BE2C (cell line): ENCODE measurements at regions not wholly inside any gene's neighbourhood (a gene's known extent, or its start where the extent isn't known, plus 50 kb on each side); places are given as distances from the start of the nearest gene placed in this dataset.
A peak's percentile ranks its signal among the peaks of the same experiment; 100 is the strongest.

Experiments
- DNase-seq: peaks from one replicate; pipeline ENCODE4 v3.0.0-alpha.2; 2020
- H3K27me3 ChIP-seq: fragments of 250-450 bp; sonication (Bioruptor Pico); 2 replicates; pipeline ENCODE4 v1.5.1; 2020; ENCODE audit warnings: mild to moderate bottlenecking
- H3K36me3 ChIP-seq: fragments of 250-450 bp; sonication (Bioruptor Pico); 2 replicates; pipeline ENCODE4 v1.5.1; 2020; ENCODE audit warnings: mild to moderate bottlenecking
- H3K4me1 ChIP-seq: fragments of 250-450 bp; sonication (Bioruptor Pico); 2 replicates; pipeline ENCODE4 v1.5.1; 2020
- H3K4me3 ChIP-seq: 2 replicates; pipeline ENCODE4 v1.5.1; 2011; ENCODE audit warnings: low read depth, low read length
- H3K9me3 ChIP-seq: fragments of 250-450 bp; sonication (Bioruptor Pico); 2 replicates; pipeline ENCODE4 v1.5.1; 2020
- CTCF ChIP-seq: IDR thresholded peaks from 2 replicates; pipeline ENCODE4 v1.5.1; 2012; ENCODE audit warnings: mild to moderate bottlenecking, low read depth, low read length

- Histone ChIP-seq H3K4me1 (no peaks in the 10 kb centered on the region), H3K27me3 (no peaks in the 10 kb centered on the region; the same call in 1 of the 2 replicates), H3K4me3 (no peak overlapping the region), H3K9me3 (no peaks in the 10 kb centered on the region), H3K36me3 (no peaks in the 10 kb centered on the region)
- peak; percentile 51 for DNase-seq
- TF ChIP-seq CTCF: peak; percentile 77
Observed at GRCh38 chr14:45526715-45527549, 273.9 kb upstream of the MIS18BP1 start.

GRCh38 chr14:45519766-45520165, 266.8 kb upstream of the MIS18BP1 start:
- no peaks in the 10 kb centered on the region for H3K4me1 ChIP-seq
- H3K27me3 ChIP-seq: no peaks in the 10 kb centered on the region
- no peak overlapping the region for H3K4me3 ChIP-seq
- no peaks in the 10 kb centered on the region for H3K36me3 ChIP-seq
- TF ChIP-seq CTCF: no peak
- no peak for DNase-seq
- no peaks in the 10 kb centered on the region for H3K9me3 ChIP-seq

GRCh38 chr14:45492876-45493275, 239.9 kb upstream of the MIS18BP1 start:
- no peak for DNase-seq
- no peaks in the 10 kb centered on the region for H3K9me3 ChIP-seq
- TF ChIP-seq CTCF: no peak
- no peaks in the 10 kb centered on the region for H3K4me1 ChIP-seq
- no peaks in the 10 kb centered on the region for H3K27me3 ChIP-seq
- no peak overlapping the region for H3K4me3 ChIP-seq
- H3K36me3 ChIP-seq: no peaks in the 10 kb centered on the region

- Histone ChIP-seq H3K4me1 (no peaks in the 10 kb centered on the region), H3K36me3 (no peaks in the 10 kb centered on the region), H3K4me3 (no peak overlapping the region), H3K9me3 (no peaks in the 10 kb centered on the region), H3K27me3 (no peaks in the 10 kb centered on the region)
- TF ChIP-seq CTCF: no peak
- DNase-seq: no peak
Observed at GRCh38 chr14:45491914-45492313, 238.9 kb upstream of the MIS18BP1 start.

- Histone ChIP-seq H3K4me1 (no peaks in the 10 kb centered on the region), H3K9me3 (no peaks in the 10 kb centered on the region), H3K27me3 (no peaks in the 10 kb centered on the region), H3K4me3 (no peak overlapping the region), H3K36me3 (no peaks in the 10 kb centered on the region)
- TF ChIP-seq CTCF: no peak
- DNase-seq: no peak
Observed at GRCh38 chr14:45486599-45486998, 233.6 kb upstream of the MIS18BP1 start.

- Histone ChIP-seq H3K27me3 (no peaks in the 10 kb centered on the region), H3K4me1 (no peaks in the 10 kb centered on the region), H3K4me3 (no peak overlapping the region), H3K9me3 (no peaks in the 10 kb centered on the region), H3K36me3 (no peaks in the 10 kb centered on the region)
- no peak for TF ChIP-seq CTCF
- DNase-seq: no peak
Observed at GRCh38 chr14:45467023-45467422, 214.0 kb upstream of the MIS18BP1 start.
